Fibroblast of the aortic adventitia (primary cell): ENCODE measurements at regions not wholly inside any gene's neighbourhood (a gene's known extent, or its start where the extent isn't known, plus 50 kb on each side); places are given as distances from the start of the nearest gene placed in this dataset.
A peak's percentile ranks its signal among the peaks of the same experiment; 100 is the strongest.

ENCODE experiments used
- DNase-seq: peaks from one replicate; pipeline ENCODE4 v3.0.0-alpha.2; 2010; ENCODE audit warnings: low read depth
- H3K4me3 ChIP-seq: 2 replicates; pipeline ENCODE4 v1.5.1; 2011; ENCODE audit warnings: low read depth, mild to moderate bottlenecking, control low read depth, low read length, moderate library complexity
- CTCF ChIP-seq: IDR thresholded peaks from 2 replicates; pipeline ENCODE4 v1.5.1; 2011; ENCODE audit warnings: mild to moderate bottlenecking, low read length, control low read depth, inconsistent platforms; ENCODE audit not compliant: insufficient read depth

DNA sequence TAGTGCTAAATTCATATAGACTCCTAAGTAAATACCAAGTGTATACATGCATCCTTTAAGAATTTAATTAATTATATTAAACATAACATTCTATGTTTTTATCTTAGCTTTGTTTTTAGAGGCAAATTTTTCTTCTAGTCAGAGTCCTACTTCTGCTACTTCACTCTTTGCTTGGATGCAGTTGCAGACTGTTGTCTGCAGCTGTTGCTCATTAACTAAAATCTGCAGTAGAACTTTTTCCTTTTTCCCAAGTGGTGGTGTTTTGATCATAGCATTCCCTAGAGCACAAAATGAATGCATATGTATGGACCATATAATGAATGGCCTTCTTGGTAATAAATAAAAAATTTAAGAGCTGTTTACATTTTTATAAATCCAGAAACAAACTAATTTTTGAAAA lies 198.3 kb downstream of the CASP12 start:
- no peak for DNase-seq
- no peak overlapping the region for H3K4me3 ChIP-seq
- no peak for TF ChIP-seq CTCF

GRCh38 chr11:104695065-104695463 lies 203.2 kb downstream of the CASP12 start:
- DNase-seq = no peak
- H3K4me3 ChIP-seq = no peak overlapping the region
- no peak for TF ChIP-seq CTCF

DNA sequence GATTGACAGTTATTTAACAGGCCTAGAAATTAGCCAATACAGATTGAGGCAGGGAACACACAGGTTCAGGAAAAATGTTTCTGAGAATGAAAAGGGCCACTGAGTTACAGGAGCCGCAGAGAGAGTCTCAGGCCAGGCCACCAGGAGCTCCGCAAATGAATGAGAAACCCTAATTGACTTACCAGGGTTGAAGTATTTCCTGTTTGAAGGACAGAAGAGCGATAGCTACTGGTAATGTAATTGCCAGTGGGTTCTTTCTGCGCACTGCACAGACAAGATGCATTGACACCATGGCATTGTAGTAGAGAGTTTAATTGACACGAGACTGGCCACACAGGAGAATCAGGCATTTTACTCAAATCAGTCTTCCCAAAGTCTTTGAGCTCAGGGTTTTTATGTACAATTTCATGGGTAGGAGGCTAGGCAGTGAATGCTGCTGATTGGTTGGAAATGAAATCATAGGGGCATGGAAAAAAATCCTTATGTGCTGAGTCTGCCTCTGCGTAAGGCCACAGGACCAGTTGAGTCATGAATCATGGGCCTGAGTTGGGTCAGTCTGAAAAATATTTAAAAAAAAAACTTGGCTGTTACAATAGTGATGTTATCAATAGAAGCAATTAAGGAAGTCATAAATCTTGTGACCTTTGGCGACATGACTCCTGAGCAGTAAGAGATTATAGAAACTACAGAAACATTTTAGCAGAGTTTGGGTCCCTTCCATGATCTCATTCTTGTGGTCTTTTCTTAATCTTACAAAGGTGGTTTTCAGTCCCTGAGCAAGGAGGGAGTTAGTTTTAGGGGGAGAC lies 203.8 kb downstream of the CASP12 start:
- no peak for TF ChIP-seq CTCF
- DNase-seq = peak; percentile 95
- no peak overlapping the region for H3K4me3 ChIP-seq

GRCh38 chr11:104692751-104693150 lies 205.5 kb downstream of the CASP12 start:
- no peak overlapping the region for H3K4me3 ChIP-seq
- no peak for DNase-seq
- no peak for TF ChIP-seq CTCF

DNA sequence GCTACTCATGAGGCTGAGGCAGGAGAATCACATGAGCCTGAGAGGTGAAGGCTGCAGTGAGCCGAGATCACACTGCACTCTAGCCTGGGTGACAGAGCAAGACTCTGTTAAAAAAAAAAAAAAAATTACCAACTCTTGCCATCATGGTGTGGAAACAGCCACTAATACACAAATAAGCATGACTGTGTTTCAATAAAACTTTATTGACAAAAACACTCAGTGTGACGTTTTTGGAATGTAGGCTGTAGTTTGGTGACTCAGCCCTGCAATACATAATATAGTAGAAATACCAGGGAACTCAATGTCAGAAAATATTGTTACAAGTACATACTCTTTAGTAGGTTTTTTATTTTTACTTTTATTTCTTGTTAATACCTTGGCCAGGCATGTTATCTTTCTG lies 207.1 kb downstream of the CASP12 start:
- no peak overlapping the region for H3K4me3 ChIP-seq
- no peak for DNase-seq
- no peak for TF ChIP-seq CTCF

DNA sequence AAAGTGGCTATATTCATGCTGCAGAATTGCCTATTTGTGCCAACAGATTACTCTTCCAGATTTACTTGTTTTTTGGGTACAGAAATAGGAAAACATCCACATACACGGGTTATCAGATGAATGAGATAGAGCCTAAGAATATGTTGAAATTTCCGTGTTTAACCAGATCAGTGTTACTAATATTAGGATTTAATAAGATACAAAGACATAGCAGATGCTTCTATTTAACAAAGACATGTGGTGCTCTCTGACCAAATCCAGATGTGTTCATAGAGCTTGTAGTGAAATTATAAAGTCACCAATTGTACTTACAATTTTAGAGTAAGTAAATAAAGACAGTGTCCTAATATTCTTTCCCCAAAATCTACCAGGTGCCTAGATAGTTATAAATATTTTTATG lies 208.0 kb downstream of the CASP12 start:
- DNase-seq = no peak
- no peak for TF ChIP-seq CTCF
- no peak overlapping the region for H3K4me3 ChIP-seq

DNA sequence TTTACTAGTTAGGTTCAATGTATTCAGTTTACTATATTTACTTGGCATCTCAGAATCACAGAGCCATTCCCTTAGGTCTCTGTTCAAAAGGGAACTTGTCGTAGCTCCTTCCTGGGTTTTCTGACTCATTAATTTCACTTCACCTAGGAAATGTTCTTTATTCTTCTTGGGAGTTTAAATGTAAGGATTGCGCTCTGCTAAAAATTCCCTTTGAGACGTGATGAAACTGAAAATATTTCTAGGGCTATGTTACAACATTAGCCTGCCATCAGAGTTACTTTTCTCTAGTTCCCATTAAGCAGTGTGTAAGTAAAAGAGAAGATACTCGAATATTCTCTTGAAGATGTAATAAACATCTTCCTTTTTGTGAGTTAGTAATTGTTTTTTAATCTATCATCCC lies 209.5 kb downstream of the CASP12 start:
- TF ChIP-seq CTCF = no peak
- no peak overlapping the region for H3K4me3 ChIP-seq
- no peak for DNase-seq
